SKM-1 treated with dmso at 0.1 percent for 144 hours (cell line): ENCODE measurements at regions not wholly inside any gene's neighbourhood (a gene's known extent, or its start where the extent isn't known, plus 50 kb on each side); places are given as distances from the start of the nearest gene placed in this dataset.
"Not testable (repeated sequence)": the region's sequence is repeated elsewhere in the genome, so short reads cannot be mapped to it uniquely, and the experiment has no call there.

ENCODE experiments used
- DNase-seq: peaks from one replicate; lab custom pipeline; 2025; ENCODE audit not compliant: unreplicated experiment; lab: John Stamatoyannopoulos, UW

DNA sequence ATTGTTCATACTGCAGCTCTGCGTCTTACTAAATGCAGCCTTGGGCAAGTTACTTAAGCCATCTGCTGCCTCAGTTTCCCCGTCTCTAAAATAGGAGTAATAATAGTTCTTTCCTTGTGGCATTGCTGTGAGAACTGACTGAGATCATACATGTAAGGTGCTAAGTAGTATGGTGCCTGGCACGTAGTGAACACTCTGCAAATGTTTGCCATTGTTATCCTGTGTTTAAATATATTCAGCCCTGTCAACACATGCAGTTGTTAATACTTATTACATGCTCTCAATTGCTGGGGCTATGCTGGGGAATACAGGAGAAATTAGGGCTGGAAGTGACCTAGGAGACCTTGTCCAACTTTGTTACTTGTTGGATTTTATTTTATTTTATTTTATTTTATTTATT is 105.2 kb upstream of the RAI14 start:
- no peak for DNase-seq

DNA sequence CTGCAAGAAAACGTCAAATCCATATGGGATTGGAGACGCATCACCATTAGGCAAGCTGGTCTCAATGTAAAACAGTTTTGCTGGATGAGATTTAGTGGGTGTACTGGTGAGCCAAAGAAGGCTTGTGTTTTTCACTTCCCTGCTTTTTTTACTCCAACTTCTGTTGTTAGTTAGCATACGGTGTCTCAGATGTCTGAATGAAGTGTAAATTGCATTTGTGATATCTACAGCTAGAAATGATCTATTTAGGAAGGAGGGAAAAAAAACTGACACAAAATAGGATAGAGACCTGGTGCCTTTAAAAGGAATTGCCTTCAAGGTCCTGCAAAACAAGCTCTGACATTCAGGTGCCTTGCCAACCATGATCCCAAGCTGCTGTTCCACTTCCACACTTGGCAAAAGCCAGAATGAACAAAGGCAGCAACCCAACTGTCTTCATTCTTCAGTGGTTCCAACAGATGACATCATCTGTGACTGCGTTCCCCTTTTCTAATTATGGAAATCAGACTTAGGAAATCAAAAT is 104.2 kb upstream of the RAI14 start:
- no peak for DNase-seq

GRCh38 chr5:34552686-34553085 is 103.4 kb upstream of the RAI14 start:
- DNase-seq, result no peak

DNA sequence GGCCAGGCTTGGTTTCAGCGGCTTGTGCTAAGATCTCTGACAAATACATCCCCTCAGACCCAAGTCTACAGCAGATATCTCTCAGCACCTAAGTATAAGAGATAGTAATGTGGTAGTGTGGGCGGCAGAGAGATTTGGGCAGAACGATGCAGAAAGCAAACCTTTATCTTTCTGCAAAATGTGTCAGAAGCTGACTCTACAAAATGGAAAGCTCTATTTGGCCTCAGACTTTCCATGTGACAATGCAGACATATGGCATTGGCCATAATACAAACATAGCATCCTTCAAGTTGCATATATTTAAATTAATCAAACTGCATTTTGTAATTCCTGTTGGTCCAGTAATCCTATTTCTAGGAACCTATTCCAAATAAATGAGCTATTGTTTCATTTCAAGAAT is 102.5 kb upstream of the RAI14 start:
- DNase-seq, result no peak

DNA sequence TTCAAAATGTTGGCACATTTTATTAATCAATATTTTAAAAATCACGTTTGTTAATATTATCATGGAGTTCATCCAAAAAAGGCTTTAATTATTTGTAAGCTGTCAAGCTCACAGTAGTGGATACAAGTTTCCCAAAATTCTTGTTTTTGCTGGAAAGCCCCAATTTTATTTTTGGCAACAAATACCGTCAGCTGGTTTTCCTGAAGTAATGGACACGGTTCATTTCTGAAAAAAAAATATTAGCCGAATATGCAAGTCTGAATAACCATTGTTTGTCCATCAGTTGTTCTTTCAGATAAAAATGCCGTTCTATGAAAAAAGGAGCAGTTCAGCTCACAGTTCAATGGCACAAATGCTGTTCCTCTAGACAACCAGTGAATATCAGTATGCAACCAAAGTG is 101.5 kb upstream of the RAI14 start:
- no peak for DNase-seq

GRCh38 chr5:34555699-34556508 is 100.2 kb upstream of the RAI14 start:
- no peak for DNase-seq

DNA sequence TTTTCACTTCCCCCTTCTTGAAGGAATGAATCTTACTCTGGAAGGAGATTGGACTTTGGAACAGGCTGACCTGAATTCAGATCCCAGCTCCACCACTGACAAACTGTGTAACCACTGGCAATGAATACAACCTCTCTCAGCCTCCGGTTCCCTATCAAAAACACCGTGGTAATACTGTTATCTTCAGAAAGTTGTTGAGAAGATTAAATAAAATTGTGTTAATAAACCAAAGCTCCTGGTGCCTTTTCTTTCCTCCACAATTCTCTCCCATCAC is 99.7 kb upstream of the RAI14 start:
- DNase-seq, result no peak

DNA sequence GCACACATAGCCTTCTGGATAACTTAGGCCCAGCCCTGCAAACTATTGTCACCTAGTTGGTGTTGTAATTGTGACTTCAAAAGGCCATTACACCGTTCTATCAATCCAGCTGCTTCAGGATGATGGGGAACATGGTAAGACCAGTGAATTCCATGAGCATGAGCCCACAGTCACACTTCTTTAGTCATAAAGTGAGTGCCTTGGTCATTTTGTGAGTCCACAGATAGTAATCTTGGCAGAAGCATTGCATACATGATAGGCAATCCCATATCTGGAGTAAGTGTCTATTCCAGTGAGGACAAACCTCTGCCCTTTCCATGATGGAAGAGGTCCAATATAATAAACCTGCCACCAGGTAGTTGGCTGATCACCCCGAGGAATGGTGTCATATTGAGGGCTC is 94.5 kb upstream of the RAI14 start:
- not testable (repeated sequence) for DNase-seq

DNA sequence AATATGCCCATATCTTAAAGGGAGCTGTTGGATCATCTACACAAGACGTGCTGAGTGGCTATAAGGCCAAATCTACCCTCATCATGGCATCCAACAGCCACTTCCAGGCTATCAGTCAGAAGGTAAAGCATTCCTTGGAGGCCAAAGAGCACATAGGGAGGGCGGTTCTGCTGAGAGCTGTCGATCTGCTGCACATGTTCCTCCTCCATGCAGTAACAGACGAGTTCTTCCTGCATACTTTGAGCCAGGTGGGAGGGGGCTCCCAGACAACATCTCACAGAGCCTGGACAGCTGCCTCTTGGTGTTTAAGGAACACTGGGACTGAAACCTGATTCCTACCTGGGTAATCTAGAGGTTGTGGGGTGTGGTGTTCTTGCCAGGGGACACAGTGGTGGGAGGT is 93.3 kb upstream of the RAI14 start:
- DNase-seq, result no peak

- no peak for DNase-seq
Observed at GRCh38 chr5:34563269-34563668, 92.9 kb upstream of the RAI14 start.

DNA sequence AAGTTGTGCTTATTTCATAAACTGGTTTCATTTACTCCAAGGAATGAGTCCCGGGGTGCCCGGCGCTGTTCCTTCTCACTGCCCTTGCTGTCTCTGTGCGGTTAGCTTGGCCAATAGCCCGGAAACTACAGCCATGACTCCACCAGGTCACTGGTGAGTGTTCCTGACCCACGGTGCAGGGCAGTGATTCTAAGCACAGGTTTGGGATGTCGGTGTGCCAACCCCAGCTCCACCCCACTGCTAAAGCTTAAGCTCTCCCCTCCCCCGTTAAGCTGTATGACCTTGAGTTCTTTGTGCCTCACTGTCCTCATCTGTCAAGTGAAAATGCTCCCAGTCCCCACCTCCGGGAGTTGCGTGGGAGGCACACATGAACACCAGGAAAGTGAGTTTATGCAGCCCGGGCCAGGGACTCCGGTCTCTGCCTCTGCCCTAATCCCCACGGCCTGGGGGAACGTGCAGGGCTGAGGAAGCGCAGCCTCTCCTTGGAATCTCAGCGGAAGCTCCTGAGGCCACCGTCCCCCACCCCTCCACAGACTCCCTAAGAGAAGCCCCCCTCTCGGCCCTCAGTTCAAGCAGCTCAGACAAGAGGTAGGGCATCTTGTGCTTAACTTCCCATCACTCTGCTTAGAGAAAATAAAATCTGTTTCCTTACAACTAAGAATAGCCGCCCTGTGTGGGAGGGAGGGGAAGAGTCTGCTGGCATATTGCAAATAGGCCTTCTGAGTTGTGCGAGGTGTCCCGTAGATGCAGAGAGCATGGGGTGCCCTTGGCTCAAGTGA is 92.0 kb upstream of the RAI14 start:
- no peak for DNase-seq

- DNase-seq, result no peak
Observed at GRCh38 chr5:34564710-34565235, 91.4 kb upstream of the RAI14 start.

GRCh38 chr5:34570143-34570542 is 86.0 kb upstream of the RAI14 start:
- DNase-seq, result no peak

DNA sequence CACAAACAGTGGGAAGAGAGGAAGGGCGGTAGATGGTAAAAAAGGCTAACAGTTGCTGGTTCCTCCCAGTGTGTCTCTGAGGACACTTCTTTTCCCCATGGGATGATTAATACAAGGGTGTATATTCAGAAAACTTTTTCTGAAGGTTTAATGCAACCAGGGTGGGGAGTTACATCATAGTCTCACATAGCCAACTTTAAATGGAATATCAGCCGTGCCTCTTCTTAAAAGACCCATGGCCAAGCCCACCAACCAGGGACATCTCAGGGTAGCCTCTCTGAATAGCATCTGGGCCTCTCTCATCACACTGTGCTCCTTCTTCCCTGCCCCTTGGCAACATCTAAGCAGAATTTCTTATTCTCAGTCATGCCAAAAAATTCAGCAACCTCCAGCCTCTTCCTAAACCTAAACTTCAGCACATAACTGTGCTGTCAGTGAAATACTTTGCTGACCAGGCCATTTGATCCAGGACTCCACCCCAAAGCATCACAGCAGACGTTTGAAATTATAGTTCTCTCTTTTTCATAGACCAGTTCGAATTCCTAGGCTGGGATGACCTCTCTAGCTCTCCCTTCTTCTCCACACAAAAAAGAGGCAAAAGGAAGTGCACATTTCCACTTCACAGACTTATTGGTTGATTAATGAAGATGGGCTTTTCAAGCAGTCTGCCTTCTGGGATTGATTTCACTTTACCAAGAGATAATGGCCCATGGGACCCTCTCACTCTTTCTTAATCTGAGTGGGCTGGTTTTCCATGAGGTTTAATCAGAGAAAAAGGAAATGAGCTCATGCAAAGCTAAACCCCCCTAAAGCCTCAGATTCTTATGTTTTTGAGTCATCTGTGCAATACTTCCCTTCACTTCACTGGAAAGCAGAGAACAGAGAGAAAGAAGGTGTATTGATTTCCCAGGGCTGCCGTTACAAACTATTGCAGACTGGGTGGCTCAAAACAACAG is 85.1 kb upstream of the RAI14 start:
- no peak for DNase-seq

- DNase-seq, result no peak
Observed at GRCh38 chr5:34571677-34572041, 84.5 kb upstream of the RAI14 start.

DNA sequence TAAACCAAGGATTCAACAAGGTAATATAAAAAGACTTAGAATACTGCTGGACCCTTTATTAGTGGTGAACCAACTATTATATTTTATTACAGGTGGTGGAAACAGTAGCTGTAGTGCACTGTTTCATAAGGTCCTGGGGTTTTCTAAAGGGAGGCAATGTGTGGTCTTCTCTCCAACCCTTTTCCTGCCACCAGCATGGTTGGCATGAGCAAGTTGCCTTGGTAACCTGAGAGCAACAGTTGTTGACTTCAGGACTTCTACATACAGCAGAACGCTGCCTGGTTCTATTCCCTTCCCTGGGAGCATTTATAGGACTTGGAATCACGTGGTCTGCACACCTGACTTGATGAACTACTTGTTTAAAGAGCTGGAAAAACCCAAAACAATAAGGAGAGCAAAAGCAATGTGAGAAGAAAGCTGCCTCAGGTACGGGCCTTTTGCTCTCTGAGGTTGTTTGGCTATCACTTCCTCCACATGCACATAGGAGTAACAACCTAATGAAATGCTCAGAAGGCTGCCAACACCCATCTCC is 81.1 kb upstream of the RAI14 start:
- DNase-seq, result no peak

DNA sequence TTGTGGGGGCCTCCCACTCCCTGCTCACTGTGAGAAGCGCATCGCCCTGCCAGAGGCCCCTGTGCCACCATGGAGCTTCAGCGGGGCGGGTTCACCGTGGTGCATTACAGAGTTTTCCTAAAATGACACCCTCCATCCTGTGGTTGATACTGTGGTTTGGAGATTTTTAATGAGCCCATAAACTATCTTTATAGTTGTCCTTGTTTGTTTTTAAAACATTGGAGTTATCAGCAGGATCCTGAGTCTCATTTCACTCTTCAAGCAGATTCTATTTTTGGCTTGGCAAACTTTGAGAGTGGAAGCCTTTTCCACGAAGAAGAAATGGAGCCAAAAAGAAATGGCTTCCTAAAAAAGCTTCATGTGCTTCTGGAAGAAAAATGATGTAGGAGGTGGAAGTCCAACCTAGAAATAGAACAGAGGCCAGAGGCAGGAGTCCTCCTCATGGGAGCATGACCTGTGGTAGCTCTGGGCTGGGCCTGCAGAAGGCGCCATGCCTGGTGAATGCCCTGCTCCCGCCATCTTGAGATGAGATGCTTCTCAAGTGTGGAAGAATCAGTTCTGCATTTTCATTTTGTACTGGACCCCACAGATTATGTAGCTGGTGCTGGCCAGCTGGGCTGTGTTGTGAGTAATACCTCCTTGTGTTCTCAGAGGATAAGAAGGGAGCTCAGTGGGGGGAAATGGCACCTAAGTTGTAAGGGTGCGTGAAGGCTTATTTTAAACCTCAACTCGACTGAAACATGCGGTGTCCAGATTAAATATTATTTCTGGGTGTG is 79.0 kb upstream of the RAI14 start:
- no peak for DNase-seq

GRCh38 chr5:34578962-34579361 is 77.2 kb upstream of the RAI14 start:
- DNase-seq, result no peak

GRCh38 chr5:34580983-34581382 is 75.1 kb upstream of the RAI14 start:
- DNase-seq, result no peak

DNA sequence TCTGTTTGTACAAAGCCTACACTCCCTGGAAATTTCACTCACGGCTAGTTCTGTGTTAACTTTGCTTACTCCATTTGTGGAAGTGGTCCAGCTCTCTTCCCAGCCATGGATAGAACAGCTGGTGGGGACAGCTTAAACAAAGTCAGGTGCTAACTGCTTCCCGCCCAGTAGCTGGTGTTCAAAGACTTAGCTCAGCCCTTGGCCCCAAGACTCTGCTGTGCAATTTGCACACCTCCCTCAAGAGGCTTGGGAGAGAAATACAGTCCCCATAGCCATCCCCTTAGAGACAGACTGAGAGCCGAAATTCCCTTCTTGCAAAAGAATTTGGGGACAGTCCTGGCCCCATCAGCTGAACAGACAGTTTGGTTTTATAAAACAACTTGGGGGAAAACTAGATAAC is 73.8 kb upstream of the RAI14 start:
- DNase-seq, result no peak
